KMS-11 (cell line): ENCODE measurements at regions not wholly inside any gene's neighbourhood (a gene's known extent, or its start where the extent isn't known, plus 50 kb on each side); places are given as distances from the start of the nearest gene placed in this dataset.

Experiments used
- H2AFZ ChIP-seq: fragments of 200-600 bp; sonication (generic); 2 replicates; pipeline ENCODE4 v1.6.1; 2016; ENCODE audit warnings: antibody characterized with exemption, mixed run types, low read depth
- H3K27ac ChIP-seq: fragments of 200-600 bp; sonication (generic); 2 replicates; pipeline ENCODE4 v1.6.1; 2016; ENCODE audit warnings: mild to moderate bottlenecking, mixed run types
- H3K27me3 ChIP-seq: fragments of 200-600 bp; sonication (generic); 2 replicates; pipeline ENCODE4 v1.6.1; 2017; ENCODE audit warnings: mild to moderate bottlenecking, low read depth, mixed run types, moderate library complexity; ENCODE audit not compliant: insufficient read depth
- H3K36me3 ChIP-seq: fragments of 200-600 bp; sonication (generic); 2 replicates; pipeline ENCODE4 v1.6.1; 2017; ENCODE audit warnings: mild to moderate bottlenecking, mixed run types; ENCODE audit not compliant: insufficient read depth
- H3K4me1 ChIP-seq: fragments of 200-600 bp; sonication (generic); 2 replicates; pipeline ENCODE4 v1.6.1; 2016; ENCODE audit warnings: mild to moderate bottlenecking, low read depth, mixed run types; ENCODE audit not compliant: poor library complexity, severe bottlenecking
- H3K4me2 ChIP-seq: fragments of 200-600 bp; sonication (generic); 2 replicates; pipeline ENCODE4 v1.7.0; 2016; ENCODE audit warnings: mild to moderate bottlenecking, mixed run types
- H3K4me3 ChIP-seq: fragments of 200-600 bp; sonication (generic); IDR thresholded peaks from 2 replicates; pipeline ENCODE4 v1.6.1; 2017; ENCODE audit warnings: low read depth, low read length, mixed read lengths; ENCODE audit not compliant: insufficient read depth
- H3K79me2 ChIP-seq: fragments of 200-600 bp; sonication (generic); 2 replicates; pipeline ENCODE4 v1.6.1; 2016; ENCODE audit warnings: low read depth, mixed run types; ENCODE audit not compliant: insufficient read depth
- H3K9ac ChIP-seq: fragments of 200-600 bp; sonication (generic); 2 replicates; pipeline ENCODE4 v1.6.1; 2016; ENCODE audit warnings: mild to moderate bottlenecking, mixed run types
- H4K20me1 ChIP-seq: fragments of 200-600 bp; sonication (generic); 2 replicates; pipeline ENCODE4 v1.6.1; 2016; ENCODE audit warnings: mild to moderate bottlenecking, mixed run types; ENCODE audit not compliant: insufficient read depth
- TF ChIP-seq, protein P1 (sequence below): fragments of 200-600 bp; sonication (generic); conservative IDR thresholded peaks from 2 replicates; pipeline ENCODE4 v1.6.1; 2017; ENCODE audit warnings: low read depth, mild to moderate bottlenecking, antibody characterized with exemption, low read length, moderate library complexity, mixed read lengths

DNA sequence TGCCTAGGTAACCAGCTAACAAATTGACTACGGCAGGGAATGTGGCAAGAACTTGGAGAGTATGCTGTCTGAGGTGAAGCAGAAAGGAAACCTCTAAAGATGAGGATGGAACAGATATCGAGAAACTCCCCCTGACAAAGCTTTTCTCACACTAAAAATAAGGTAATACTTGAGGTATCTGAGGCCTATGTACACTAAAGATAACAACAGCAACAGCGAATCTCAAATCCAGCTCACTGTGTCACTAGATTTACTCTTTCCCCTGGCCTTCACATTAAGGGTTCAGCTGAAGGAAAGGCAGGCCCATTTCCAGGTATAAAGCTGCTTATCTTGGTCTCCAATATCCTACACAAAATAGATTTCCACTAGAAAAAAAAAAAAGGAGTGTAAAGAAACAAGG, 518.0 kb downstream of the KCNT2 start:
- Histone ChIP-seq H3K4me1 (no peaks in the 10 kb centered on the region), H3K79me2 (no peaks in the 10 kb centered on the region), H4K20me1 (no peaks in the 10 kb centered on the region), H2AFZ (no peak overlapping the region), H3K4me3 (no peak overlapping the region), H3K27me3 (no peaks in the 10 kb centered on the region), H3K4me2 (no peak overlapping the region), H3K36me3 (no peaks in the 10 kb centered on the region), H3K9ac (no peak overlapping the region), H3K27ac (no peak overlapping the region)
- TF ChIP-seq, protein P1, sequence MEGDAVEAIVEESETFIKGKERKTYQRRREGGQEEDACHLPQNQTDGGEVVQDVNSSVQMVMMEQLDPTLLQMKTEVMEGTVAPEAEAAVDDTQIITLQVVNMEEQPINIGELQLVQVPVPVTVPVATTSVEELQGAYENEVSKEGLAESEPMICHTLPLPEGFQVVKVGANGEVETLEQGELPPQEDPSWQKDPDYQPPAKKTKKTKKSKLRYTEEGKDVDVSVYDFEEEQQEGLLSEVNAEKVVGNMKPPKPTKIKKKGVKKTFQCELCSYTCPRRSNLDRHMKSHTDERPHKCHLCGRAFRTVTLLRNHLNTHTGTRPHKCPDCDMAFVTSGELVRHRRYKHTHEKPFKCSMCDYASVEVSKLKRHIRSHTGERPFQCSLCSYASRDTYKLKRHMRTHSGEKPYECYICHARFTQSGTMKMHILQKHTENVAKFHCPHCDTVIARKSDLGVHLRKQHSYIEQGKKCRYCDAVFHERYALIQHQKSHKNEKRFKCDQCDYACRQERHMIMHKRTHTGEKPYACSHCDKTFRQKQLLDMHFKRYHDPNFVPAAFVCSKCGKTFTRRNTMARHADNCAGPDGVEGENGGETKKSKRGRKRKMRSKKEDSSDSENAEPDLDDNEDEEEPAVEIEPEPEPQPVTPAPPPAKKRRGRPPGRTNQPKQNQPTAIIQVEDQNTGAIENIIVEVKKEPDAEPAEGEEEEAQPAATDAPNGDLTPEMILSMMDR = no peak

DNA sequence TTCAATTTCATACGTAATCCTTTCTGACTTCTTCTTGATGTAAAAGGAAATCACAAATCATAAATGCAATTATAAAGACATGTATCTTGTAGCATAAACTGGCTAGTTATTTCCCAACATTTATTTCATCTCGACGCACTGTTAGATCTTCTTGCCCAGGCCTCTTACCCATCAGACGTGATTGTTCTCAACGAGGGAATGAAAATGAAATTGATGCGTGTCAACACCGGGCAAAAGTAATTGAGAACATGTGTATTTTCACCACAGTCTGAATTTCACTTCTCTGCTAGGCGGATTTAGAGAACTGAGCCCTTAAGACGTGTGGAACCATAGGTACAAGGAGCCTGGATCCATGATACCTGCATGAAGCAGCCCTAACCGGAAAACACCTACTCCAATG, 519.7 kb downstream of the KCNT2 start:
- Histone ChIP-seq H4K20me1 (no peaks in the 10 kb centered on the region), H3K27me3 (no peaks in the 10 kb centered on the region), H3K4me2 (no peak overlapping the region), H3K4me3 (no peak overlapping the region), H2AFZ (no peak overlapping the region), H3K4me1 (no peaks in the 10 kb centered on the region), H3K27ac (no peak overlapping the region), H3K9ac (no peak overlapping the region), H3K36me3 (no peaks in the 10 kb centered on the region), H3K79me2 (no peaks in the 10 kb centered on the region)
- TF ChIP-seq, protein P1 = no peak

DNA sequence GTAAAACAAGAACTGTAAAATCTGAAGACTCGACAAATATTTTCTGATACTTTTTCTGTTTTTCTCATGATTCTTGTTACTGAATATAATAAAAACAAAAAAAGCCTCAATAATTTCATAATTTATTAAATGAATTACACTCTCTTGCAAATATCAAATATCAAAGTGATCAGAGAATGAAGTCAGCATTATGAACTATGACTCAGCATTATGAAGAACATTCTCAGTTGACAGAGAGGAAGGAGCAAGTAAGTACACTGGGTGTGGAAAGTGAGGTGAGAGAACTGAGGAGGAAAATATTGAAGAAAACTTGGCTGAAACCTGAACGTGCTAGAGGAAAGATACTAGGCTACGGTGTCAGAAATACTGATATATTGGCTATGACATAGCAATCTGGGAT, 529.5 kb downstream of the KCNT2 start:
- Histone ChIP-seq H4K20me1 (no peaks in the 10 kb centered on the region), H3K27ac (no peak overlapping the region), H3K9ac (no peak overlapping the region), H3K4me3 (no peak overlapping the region), H3K79me2 (no peaks in the 10 kb centered on the region), H2AFZ (no peak overlapping the region), H3K36me3 (no peaks in the 10 kb centered on the region), H3K4me1 (no peaks in the 10 kb centered on the region), H3K27me3 (no peaks in the 10 kb centered on the region), H3K4me2 (no peak overlapping the region)
- TF ChIP-seq, protein P1 = no peak

DNA sequence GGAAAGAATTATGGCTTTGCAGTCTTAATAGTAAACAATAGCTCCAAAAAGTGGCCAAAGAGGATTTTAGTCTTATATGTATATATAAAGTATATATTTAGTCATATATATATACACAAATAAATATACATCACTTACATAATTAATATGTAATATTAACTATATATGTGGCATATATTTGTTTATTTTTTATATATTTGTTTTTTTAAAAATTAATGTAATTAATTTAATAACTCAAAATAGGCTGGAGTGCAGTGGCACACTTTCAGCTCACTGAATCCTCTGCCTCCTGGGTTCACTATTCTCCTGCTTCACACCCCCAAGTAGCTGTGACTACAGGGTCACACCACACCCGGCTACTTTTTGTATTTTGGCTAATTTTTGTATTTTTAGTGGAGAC, 532.6 kb downstream of the KCNT2 start:
- H3K4me3 ChIP-seq = no peak overlapping the region
- H3K27ac ChIP-seq = no peak overlapping the region
- no peak overlapping the region for H2AFZ ChIP-seq
- no peak overlapping the region for H3K4me2 ChIP-seq
- no peak overlapping the region for H3K9ac ChIP-seq
- no peaks in the 10 kb centered on the region for H4K20me1 ChIP-seq
- TF ChIP-seq, protein P1 = no peak
- H3K79me2 ChIP-seq = no peaks in the 10 kb centered on the region
- H3K4me1 ChIP-seq = no peaks in the 10 kb centered on the region
- H3K27me3 ChIP-seq = no peaks in the 10 kb centered on the region
- H3K36me3 ChIP-seq = no peaks in the 10 kb centered on the region

DNA sequence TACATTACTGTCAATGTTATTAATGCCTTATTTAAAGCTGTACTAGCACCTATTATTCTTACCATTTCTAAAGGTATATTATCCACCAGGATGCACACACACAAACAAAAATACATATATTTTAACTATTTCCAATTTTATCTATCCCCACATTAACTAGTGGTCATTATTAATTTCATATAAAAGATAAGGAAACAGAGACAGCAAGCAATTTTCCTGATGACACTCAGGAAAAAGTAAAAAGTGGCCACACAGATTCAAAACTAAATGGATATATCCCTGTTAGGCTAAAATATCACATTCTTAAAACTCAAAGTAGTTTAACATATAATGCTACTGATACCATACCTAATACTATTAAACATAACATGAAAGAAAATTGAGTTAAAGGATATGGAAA, 534.1 kb downstream of the KCNT2 start:
- no peaks in the 10 kb centered on the region for H3K36me3 ChIP-seq
- H4K20me1 ChIP-seq = no peaks in the 10 kb centered on the region
- H3K9ac ChIP-seq = no peak overlapping the region
- H3K27me3 ChIP-seq = no peaks in the 10 kb centered on the region
- no peak overlapping the region for H3K4me3 ChIP-seq
- TF ChIP-seq, protein P1 = no peak
- H3K27ac ChIP-seq = no peak overlapping the region
- H3K4me2 ChIP-seq = no peak overlapping the region
- no peaks in the 10 kb centered on the region for H3K79me2 ChIP-seq
- no peaks in the 10 kb centered on the region for H3K4me1 ChIP-seq
- H2AFZ ChIP-seq = no peak overlapping the region
